Stimulated activated CD8-positive, alpha-beta memory T cell treated with anti-CD3 and anti-CD28 coated beads, Interleukin-4, amount 100 ng/mL, for 4 hours (primary cell): ENCODE measurements at regions not wholly inside any gene's neighbourhood (a gene's known extent, or its start where the extent isn't known, plus 50 kb on each side); places are given as distances from the start of the nearest gene placed in this dataset.

Experiments used
- DNase-seq, 2 donors: peaks; one replicate each; pipeline ENCODE4 v3.0.0-alpha.2; 2020; ENCODE audit warnings: low read depth in 2 of 2, low spot score in 1 of 2

GRCh38 chr21:24935991-24936390 is 671.3 kb downstream of the MRPL39 start:
- no peak for DNase-seq

DNA sequence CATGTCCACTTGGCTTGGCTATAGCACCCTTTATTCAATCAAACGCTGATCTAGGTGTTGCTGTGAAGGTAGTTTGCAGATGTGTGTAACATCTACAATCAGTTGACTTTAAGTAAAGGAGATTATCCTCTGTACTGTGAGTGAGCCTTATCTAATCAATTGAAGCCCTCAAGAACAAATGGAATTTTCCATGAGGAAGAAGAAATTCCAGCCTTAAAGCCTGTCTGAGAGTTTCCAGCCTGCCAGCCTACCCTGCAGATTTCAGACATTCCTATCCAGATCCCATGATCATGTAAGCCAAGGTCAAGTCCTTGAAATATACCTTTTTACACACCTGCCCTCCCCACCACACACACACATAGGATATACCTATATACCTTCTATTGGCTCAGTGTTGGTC is 696.7 kb downstream of the MRPL39 start:
- no peak for DNase-seq

DNA sequence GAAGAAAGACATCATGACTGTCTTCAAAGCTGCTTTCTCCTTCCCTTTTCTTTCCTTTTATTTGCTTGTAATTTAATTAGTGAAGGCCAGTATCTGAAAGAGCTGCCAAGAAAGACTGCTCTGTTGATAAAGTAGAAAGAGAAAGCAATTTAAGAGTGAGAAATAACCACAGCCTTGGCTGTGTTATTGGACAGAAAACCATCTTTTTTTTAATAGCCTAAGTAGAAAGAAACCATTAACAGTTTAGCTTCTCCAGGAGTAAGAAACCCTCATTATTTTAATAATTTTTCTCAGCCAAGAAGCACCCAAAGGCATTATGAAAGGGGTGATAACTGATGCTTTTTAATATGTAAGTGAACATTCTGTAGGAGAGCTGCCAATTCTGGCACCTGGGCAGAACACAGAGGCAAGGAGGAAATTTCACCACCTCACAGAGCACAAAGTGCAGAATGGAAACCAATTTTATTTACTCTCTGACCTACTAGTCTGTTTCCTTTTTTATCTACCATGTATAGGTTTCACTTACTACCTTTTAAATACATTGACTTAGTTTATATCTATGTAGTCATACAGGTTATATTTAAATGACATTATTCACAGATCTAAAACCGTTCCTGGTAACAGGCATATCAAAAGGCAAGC is 703.2 kb downstream of the MRPL39 start:
- DNase-seq, result no peak

GRCh38 chr21:24899138-24899537 is 708.1 kb downstream of the MRPL39 start:
- DNase-seq, result no peak

GRCh38 chr21:24897883-24898282 is 709.4 kb downstream of the MRPL39 start:
- no peak for DNase-seq

- no peak for DNase-seq
Observed at GRCh38 chr21:24896735-24897124, 710.6 kb downstream of the MRPL39 start.

DNA sequence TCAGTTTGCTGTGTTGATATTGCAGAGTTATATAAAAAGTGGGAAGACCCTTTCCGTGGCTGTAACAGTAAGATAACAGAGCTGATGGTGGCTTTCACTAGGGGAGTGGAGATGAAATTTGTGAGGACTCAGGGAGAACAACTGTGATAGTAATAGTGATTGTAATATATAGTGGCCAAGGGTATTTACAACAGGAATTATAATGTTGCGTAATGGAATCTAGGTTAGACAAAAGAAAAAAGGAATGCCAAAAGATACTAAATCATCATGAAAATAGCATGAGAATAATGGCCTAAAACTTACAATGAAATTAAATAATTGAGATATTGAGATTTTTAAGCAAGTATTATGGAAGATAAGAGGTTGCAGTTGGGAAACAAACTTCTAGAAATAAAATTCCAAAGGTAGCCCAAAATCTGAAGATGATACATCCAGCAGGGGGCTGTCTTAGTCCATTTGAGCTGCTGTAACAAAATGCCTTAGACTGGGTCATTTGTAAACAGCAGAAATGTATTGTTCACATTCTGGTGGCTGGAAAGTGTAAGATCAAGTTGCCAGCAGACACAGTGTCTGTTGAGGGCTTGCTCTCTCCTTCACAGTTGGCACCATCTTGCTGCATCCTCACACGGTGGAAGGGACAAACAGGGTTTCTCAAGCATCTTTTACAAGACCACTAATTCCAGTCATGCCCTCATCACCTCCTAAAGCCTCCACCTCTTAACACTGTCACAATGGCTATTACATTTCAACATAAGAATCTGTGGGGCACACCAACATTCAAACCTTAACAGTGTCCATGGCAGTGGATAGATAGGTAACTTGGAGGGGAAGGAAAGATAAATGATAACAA is 711.2 kb downstream of the MRPL39 start:
- no peak for DNase-seq

DNA sequence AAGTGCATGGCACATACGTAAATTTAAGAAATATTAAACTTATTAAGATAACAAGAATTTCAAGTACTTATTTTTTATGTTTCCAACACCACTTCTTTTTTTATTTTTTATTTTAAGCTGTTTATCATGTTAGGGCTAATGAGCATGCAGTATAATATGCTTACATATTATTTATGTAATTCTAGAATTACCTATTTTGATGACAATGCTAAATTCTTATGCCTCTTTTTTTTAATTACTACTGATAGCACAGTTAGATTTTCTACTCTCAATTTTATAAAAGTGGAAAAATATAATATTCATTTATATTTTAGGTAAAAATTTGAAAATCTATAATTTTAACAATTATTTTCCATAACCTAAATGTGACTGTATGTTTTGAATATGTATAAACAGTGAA is 713.0 kb downstream of the MRPL39 start:
- no peak for DNase-seq

- no peak for DNase-seq
Observed at GRCh38 chr21:24890021-24890420, 717.3 kb downstream of the MRPL39 start.

GRCh38 chr21:24881506-24881905 is 725.8 kb downstream of the MRPL39 start:
- no peak for DNase-seq

- DNase-seq, result no peak
Observed at GRCh38 chr21:24870633-24871032, 736.6 kb downstream of the MRPL39 start.

- DNase-seq, result no peak
Observed at GRCh38 chr21:24869862-24870261, 737.4 kb downstream of the MRPL39 start.

DNA sequence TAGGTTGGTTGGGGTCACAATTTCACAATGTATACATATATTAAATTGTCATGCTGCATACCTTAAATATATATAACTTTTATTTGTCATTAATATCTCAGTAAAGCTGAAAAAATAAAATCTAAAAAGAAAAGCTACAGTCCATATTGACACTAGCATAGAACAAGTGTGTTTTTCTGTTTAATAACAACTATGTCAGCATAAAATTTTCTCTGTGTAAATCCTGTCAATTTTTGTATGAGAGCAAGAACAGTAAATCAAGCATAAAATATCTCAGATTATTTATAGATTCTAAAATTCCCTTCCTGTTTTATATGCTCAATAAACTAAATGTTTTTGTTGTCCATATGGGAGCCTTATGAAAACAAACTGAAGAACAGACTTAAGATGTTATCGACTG is 739.2 kb downstream of the MRPL39 start:
- no peak for DNase-seq

DNA sequence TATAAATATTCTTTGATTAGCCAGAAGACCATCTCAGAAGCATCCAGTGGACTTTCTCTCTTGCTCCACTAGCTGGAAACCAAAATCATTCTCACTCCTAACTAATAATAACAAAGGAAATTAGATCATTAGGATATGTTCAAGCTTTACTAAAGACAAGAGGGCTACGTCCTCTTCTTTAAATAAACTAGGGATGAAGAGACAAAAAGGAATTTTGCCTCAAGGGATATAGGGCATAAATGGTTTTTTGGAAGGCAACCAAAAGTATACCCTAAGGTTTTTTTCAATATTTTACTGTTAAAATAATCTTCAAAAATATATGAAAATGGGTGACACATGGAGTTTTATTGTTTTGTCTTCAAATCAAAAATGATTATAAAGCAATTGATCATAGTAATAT is 745.8 kb downstream of the MRPL39 start:
- DNase-seq, result no peak

DNA sequence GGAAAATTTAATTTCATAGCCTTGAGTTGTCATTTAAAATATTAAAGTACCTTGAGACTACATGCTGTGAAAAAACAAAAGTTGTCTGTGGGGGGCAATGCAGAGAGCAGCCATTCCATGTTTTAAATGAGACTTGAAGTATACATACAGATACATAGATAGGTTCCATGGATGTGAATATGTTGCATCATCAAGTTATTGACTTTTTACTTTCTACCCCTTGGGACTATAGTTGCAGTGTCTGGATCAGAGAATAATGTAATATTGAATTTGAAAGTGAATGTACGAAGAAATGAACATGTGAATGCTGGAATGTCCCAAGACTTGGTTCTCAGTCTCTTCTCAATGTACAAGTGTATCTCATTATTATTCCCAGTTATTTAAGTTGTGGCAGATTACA is 751.0 kb downstream of the MRPL39 start:
- DNase-seq, result no peak

- no peak for DNase-seq
Observed at GRCh38 chr21:24852610-24853195, 754.6 kb downstream of the MRPL39 start.

DNA sequence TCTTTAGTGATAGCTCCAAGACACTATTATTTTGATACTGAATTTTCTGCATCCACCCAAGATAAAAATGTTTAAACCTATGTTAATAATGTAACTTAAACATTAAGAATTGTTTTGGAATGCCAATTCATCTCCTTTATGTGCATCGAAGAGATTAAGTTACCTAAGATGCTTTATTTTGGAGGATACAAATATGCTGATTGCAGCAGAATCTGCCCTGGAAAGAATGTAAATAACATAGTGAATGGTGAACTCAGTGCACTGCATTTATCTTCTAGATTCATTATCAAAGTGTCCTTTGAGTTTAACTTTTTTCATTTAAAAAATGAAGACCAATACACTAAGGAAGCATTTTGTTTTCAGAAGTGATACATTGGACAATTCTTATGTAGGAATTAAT is 757.2 kb downstream of the MRPL39 start:
- no peak for DNase-seq

DNA sequence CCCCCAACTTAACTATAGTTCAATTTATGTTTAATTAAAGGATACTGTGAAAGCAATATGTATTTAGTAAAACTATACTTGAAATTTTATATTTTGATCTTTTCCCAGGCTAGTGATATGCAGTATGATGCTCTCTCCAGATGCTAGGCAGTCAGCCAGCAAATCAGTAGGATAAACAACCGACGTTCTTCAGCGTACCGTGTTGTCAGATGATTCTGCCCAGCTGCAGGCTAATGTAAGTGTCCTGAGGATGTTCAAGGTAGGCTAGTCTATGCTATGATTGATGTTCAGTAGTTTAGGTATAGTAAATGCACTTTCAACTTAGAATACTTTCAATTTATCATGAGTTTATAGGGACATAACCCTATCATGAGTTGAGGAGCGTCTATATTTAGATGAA is 762.6 kb downstream of the MRPL39 start:
- no peak for DNase-seq

GRCh38 chr21:24840287-24840686 is 767.0 kb downstream of the MRPL39 start:
- no peak for DNase-seq

GRCh38 chr21:24832961-24833360 is 774.3 kb downstream of the MRPL39 start:
- DNase-seq, result no peak

DNA sequence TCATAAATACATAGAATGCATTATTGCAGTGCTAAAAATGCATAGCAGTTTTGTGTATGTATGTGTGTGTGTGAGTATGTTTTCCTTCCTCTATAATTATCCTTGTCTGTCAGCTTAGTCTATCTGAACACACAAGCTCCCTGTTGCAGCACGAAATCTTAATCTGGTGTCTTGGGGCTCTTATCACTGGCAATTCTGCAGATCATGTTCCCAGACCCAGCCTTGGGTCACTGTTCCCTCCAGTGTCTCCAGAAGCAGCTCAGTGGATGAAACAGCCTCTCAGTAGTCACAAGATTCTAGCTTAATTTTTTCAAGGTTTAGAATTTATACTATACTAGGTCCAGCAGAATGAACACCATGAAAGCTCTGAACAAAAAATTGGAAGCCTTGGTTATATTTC is 777.9 kb downstream of the MRPL39 start:
- DNase-seq, result no peak

DNA sequence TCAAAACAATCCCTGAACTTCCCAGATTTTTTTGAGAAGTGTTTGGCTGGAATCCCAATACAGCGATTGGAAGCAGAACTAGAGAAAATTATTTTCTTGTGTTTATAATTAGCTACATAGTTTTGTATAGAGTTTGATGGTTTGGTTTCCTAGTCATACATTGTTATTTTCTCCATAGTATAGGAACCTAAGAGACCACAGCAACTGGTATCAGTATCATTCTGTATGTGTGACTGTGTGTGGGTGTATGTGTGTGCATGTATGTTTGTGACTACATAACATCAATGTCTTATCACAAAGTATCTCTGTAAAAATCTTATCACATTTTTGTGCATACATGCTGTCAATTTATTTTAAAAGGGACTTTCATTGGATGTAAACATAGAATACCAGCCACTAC is 780.5 kb downstream of the MRPL39 start:
- no peak for DNase-seq
